H9 (cell line): ENCODE measurements at regions not wholly inside any gene's neighbourhood (a gene's known extent, or its start where the extent isn't known, plus 50 kb on each side); places are given as distances from the start of the nearest gene placed in this dataset.

Source experiments
- DNase-seq: peaks from one replicate; pipeline ENCODE4 v3.0.0-alpha.2; 2017
- H2AFZ ChIP-seq: one replicate; pipeline ENCODE4 v1.6.1; 2013; ENCODE audit warnings: mild to moderate bottlenecking, low read length, control low read depth, moderate library complexity
- H2AK5ac ChIP-seq: 2 replicates; pipeline ENCODE4 v1.6.1; 2013; ENCODE audit warnings: low read length, control low read depth, mixed read lengths; ENCODE audit not compliant: insufficient read length
- H2BK120ac ChIP-seq: one replicate; pipeline ENCODE4 v1.6.1; 2013; ENCODE audit warnings: low read depth, mild to moderate bottlenecking, low read length, control low read depth, inconsistent platforms; ENCODE audit not compliant: poor library complexity, severe bottlenecking
- H2BK12ac ChIP-seq: 2 replicates; pipeline ENCODE4 v1.6.1; 2013; ENCODE audit warnings: low read length, control low read depth, mixed read lengths, low read depth; ENCODE audit not compliant: insufficient read length
- H2BK15ac ChIP-seq: 2 replicates; pipeline ENCODE4 v1.6.1; 2013; ENCODE audit warnings: low read depth, low read length, control low read depth
- H2BK20ac ChIP-seq: one replicate; pipeline ENCODE4 v1.6.1; 2013; ENCODE audit warnings: low read depth, mild to moderate bottlenecking, low read length, control low read depth, inconsistent platforms; ENCODE audit not compliant: poor library complexity, severe bottlenecking
- H2BK5ac ChIP-seq: 2 replicates; pipeline ENCODE4 v1.6.1; 2013; ENCODE audit warnings: low read length, control low read depth, mixed read lengths; ENCODE audit not compliant: insufficient read length
- H3K14ac ChIP-seq: 2 replicates; pipeline ENCODE4 v1.6.1; 2013; ENCODE audit warnings: low read length, control low read depth; ENCODE audit not compliant: insufficient read depth
- H3K18ac ChIP-seq: 2 replicates; pipeline ENCODE4 v1.6.1; 2013; ENCODE audit warnings: low read depth, mild to moderate bottlenecking, mixed read lengths, low read length, control low read depth; ENCODE audit not compliant: insufficient read length
- H3K23ac ChIP-seq: 2 replicates; pipeline ENCODE4 v1.6.1; 2013; ENCODE audit warnings: low read length, control low read depth, mixed read lengths, low read depth; ENCODE audit not compliant: insufficient read length
- H3K23me2 ChIP-seq: 2 replicates; pipeline ENCODE4 v1.6.1; 2013; ENCODE audit warnings: low read depth, mild to moderate bottlenecking, mixed read lengths, low read length, control low read depth; ENCODE audit not compliant: insufficient read length, poor library complexity, severe bottlenecking
- H3K27ac ChIP-seq: 2 replicates; pipeline ENCODE4 v1.5.1; 2013; ENCODE audit warnings: low read length, control low read depth, mixed read lengths, low read depth; ENCODE audit not compliant: insufficient read length
- H3K27me3 ChIP-seq: 2 replicates; pipeline ENCODE4 v1.6.1; 2013; ENCODE audit warnings: low read length, control low read depth, inconsistent platforms; ENCODE audit not compliant: insufficient read depth
- H3K4ac ChIP-seq: 2 replicates; pipeline ENCODE4 v1.6.1; 2013; ENCODE audit warnings: low read depth, mild to moderate bottlenecking, control low read depth, inconsistent platforms, low read length, moderate library complexity
- H3K4me1 ChIP-seq: 2 replicates; pipeline ENCODE4 v1.6.1; 2013; ENCODE audit warnings: low read length, control low read depth, inconsistent platforms; ENCODE audit not compliant: insufficient read depth
- H3K4me2 ChIP-seq: 2 replicates; pipeline ENCODE4 v1.6.1; 2013; ENCODE audit warnings: low read length, control low read depth, mixed read lengths; ENCODE audit not compliant: insufficient read length, insufficient read depth
- H3K56ac ChIP-seq: 2 replicates; pipeline ENCODE4 v1.6.1; 2013; ENCODE audit warnings: low read depth, mild to moderate bottlenecking, mixed read lengths, low read length, control low read depth; ENCODE audit not compliant: insufficient read length
- H3K79me1 ChIP-seq: 2 replicates; pipeline ENCODE4 v1.6.1; 2013; ENCODE audit warnings: low read depth, mild to moderate bottlenecking, moderate library complexity, low read length, control low read depth, inconsistent platforms; ENCODE audit not compliant: insufficient read depth, poor library complexity, severe bottlenecking
- H3K79me2 ChIP-seq: 2 replicates; pipeline ENCODE4 v1.6.1; 2013; ENCODE audit warnings: low read length, control low read depth, inconsistent platforms; ENCODE audit not compliant: insufficient read depth
- H3K9ac ChIP-seq: 2 replicates; pipeline ENCODE4 v1.6.1; 2013; ENCODE audit warnings: low read length, control low read depth, mixed read lengths; ENCODE audit not compliant: insufficient read length; ENCODE audit errors: extremely low read depth
- H3K9me3 ChIP-seq: one replicate; pipeline ENCODE4 v1.6.1; 2013; ENCODE audit warnings: low read depth, low read length, inconsistent platforms; ENCODE audit not compliant: control insufficient read depth
- H3T11ph ChIP-seq: one replicate; pipeline ENCODE4 v1.6.1; 2013; ENCODE audit warnings: mild to moderate bottlenecking, low read length, control low read depth, inconsistent platforms
- H4K20me1 ChIP-seq: one replicate; pipeline ENCODE4 v1.6.1; 2013; ENCODE audit not compliant: control insufficient read depth, insufficient read length, insufficient read depth
- H4K5ac ChIP-seq: 2 replicates; pipeline ENCODE4 v1.6.1; 2013; ENCODE audit warnings: low read depth, mild to moderate bottlenecking, mixed read lengths, low read length, control low read depth; ENCODE audit not compliant: insufficient read length
- H4K8ac ChIP-seq: replicated peaks from 2 replicates; pipeline ENCODE4 v1.6.1; 2013; ENCODE audit warnings: low read length, control low read depth, mixed read lengths, low read depth; ENCODE audit not compliant: insufficient read length
- H4K91ac ChIP-seq: 2 replicates; pipeline ENCODE4 v1.6.1; 2013; ENCODE audit warnings: low read depth, mild to moderate bottlenecking, moderate library complexity, mixed read lengths, low read length, control low read depth; ENCODE audit not compliant: insufficient read length
- H3K27ac Mint-ChIP-seq, 3 experiments: 2 replicates in 2 of 3; 3 replicates in 1 of 3; pipeline ENCODE4 v1.8.0; 2020 to 2021; ENCODE audit warnings: mixed read lengths in 3 of 3, mild to moderate bottlenecking in 1 of 3, moderate library complexity in 1 of 3
- H3K27me3 Mint-ChIP-seq: 2 replicates; pipeline ENCODE4 v1.8.0; 2021; ENCODE audit warnings: low read depth, mild to moderate bottlenecking, moderate library complexity, mixed read lengths
- H3K36me3 Mint-ChIP-seq, 3 experiments: 2 replicates in 2 of 3; 3 replicates in 1 of 3; pipeline ENCODE4 v1.8.0; 2020 to 2021; ENCODE audit warnings: low read depth in 3 of 3, mixed read lengths in 3 of 3; ENCODE audit not compliant: insufficient read depth in 1 of 3
- H3K4me1 Mint-ChIP-seq, 2 experiments: 2 replicates each; pipeline ENCODE4 v1.8.0; 2020; ENCODE audit warnings: mixed read lengths in 2 of 2
- H3K4me3 Mint-ChIP-seq, 2 experiments: 2 replicates in 1 of 2; 3 replicates in 1 of 2; pipeline ENCODE4 v1.8.0; 2020 to 2021; ENCODE audit warnings: mild to moderate bottlenecking in 2 of 2, mixed read lengths in 2 of 2, moderate library complexity in 1 of 2
- H3K9me3 Mint-ChIP-seq, 2 experiments: 2 replicates in 1 of 2; 3 replicates in 1 of 2; pipeline ENCODE4 v1.8.0; 2020; ENCODE audit warnings: mild to moderate bottlenecking in 2 of 2, mixed read lengths in 2 of 2, moderate library complexity in 1 of 2
- CTCF ChIP-seq: fragments of 200-600 bp; sonication (generic); conservative IDR thresholded peaks from 3 replicates; pipeline ENCODE4 v1.8.0; 2021; ENCODE audit warnings: antibody characterized with exemption, mild to moderate bottlenecking
- WGBS: extraction: QIAGEN DNeasy Blood & Tissue Kit; methylation state at CpG from one replicate; pipeline ENCODE4 v1.1.7; 2013; ENCODE audit warnings: missing lambda C conversion rate, low lambda C conversion rate, mixed read lengths; ENCODE audit not compliant: insufficient read length; ENCODE audit errors: extremely low coverage; 5-methylcytosine and 5-hydroxymethylcytosine counted together

- Histone ChIP-seq H3K4me1 (no peaks in the 10 kb centered on the region), H3K79me2 (no peaks in the 10 kb centered on the region), H2BK15ac (no peak overlapping the region), H2BK12ac (no peak overlapping the region), H3K4me2 (no peak overlapping the region), H4K5ac (no peak overlapping the region), H3K9ac (no peak overlapping the region), H2AK5ac (no peak overlapping the region), H3K4ac (no peak overlapping the region), H4K91ac (no peak overlapping the region), H3T11ph (no peak overlapping the region), H2AFZ (no peak overlapping the region), H4K20me1 (no peaks in the 10 kb centered on the region), H4K8ac (no peak overlapping the region), H2BK5ac (no peak overlapping the region), H3K27me3 (no peaks in the 10 kb centered on the region), H2BK20ac (no peak overlapping the region), H3K9me3 (no peaks in the 10 kb centered on the region), H2BK120ac (no peak overlapping the region), H3K23me2 (no peaks in the 10 kb centered on the region), H3K14ac (no peak overlapping the region), H3K18ac (no peak overlapping the region), H3K56ac (no peak overlapping the region), H3K23ac (no peak overlapping the region), H3K27ac (no peak overlapping the region), H3K79me1 (no peaks in the 10 kb centered on the region)
- peaks cover under 1 to 1% of the 10 kb centered on the region in 2 experiments for H3K4me1 Mint-ChIP-seq
- TF ChIP-seq CTCF: no peak
- no peak overlapping the region for H3K27ac Mint-ChIP-seq
- WGBS: no CpG with 5 or more reads among the region's 2 CpGs
- H3K9me3 Mint-ChIP-seq: peaks cover 5 to 6% of the 10 kb centered on the region in 2 experiments; a peak in 3 of 5 replicates
- H3K4me3 Mint-ChIP-seq: no peak overlapping the region
- no peaks in the 10 kb centered on the region for H3K27me3 Mint-ChIP-seq
- H3K36me3 Mint-ChIP-seq: peaks cover 0 to 11% (median 0%) of the 10 kb centered on the region in 3 experiments; a peak in 2 of 7 replicates
- DNase-seq: no peak
These were observed 78.6 kb downstream of the ANXA1 start for GRCh38 chr9:73230251-73230650.
